Stimulated activated CD8-positive, alpha-beta memory T cell treated with anti-CD3 and anti-CD28 coated beads, Interleukin-4, amount 100 ng/mL, for 24 hours (primary cell): ENCODE measurements at regions not wholly inside any gene's neighbourhood (a gene's known extent, or its start where the extent isn't known, plus 50 kb on each side); places are given as distances from the start of the nearest gene placed in this dataset.

Experiments used
- DNase-seq: peaks from one replicate; pipeline ENCODE4 v3.0.0-alpha.2; 2020; ENCODE audit warnings: low read depth

GRCh38 chr10:42932735-42933447 lies 144.0 kb upstream of the RET start:
- DNase-seq: peak; percentile 46

GRCh38 chr10:42933448-42934340 lies 143.2 kb upstream of the RET start:
- no peak for DNase-seq

- DNase-seq: no peak
Observed at GRCh38 chr10:42934351-42934811, 142.5 kb upstream of the RET start.

GRCh38 chr10:42934842-42935241 lies 142.0 kb upstream of the RET start:
- DNase-seq: no peak

- no peak for DNase-seq
Observed at GRCh38 chr10:42935466-42935865, 141.4 kb upstream of the RET start.

GRCh38 chr10:42936580-42936979 lies 140.3 kb upstream of the RET start:
- no peak for DNase-seq

- DNase-seq: no peak
Observed at GRCh38 chr10:42937048-42937447, 139.8 kb upstream of the RET start.

- no peak for DNase-seq
Observed at GRCh38 chr10:42937649-42938180, 139.2 kb upstream of the RET start.

GRCh38 chr10:42938351-42938750 lies 138.5 kb upstream of the RET start:
- DNase-seq: no peak

GRCh38 chr10:42939237-42939636 lies 137.6 kb upstream of the RET start:
- DNase-seq: no peak

- DNase-seq: no peak
Observed at GRCh38 chr10:42939685-42940366, 137.0 kb upstream of the RET start.

- no peak for DNase-seq
Observed at GRCh38 chr10:42940487-42941294, 136.2 kb upstream of the RET start.

GRCh38 chr10:42941295-42941644 lies 135.6 kb upstream of the RET start:
- DNase-seq: no peak

GRCh38 chr10:42941790-42942189 lies 135.1 kb upstream of the RET start:
- no peak for DNase-seq

GRCh38 chr10:42942279-42942950 lies 134.5 kb upstream of the RET start:
- DNase-seq: no peak

- DNase-seq: no peak
Observed at GRCh38 chr10:42943025-42943818, 133.6 kb upstream of the RET start.

- no peak for DNase-seq
Observed at GRCh38 chr10:42948040-42948439, 128.8 kb upstream of the RET start.

- no peak for DNase-seq
Observed at GRCh38 chr10:42949287-42949686, 127.6 kb upstream of the RET start.

- DNase-seq: no peak
Observed at GRCh38 chr10:42950606-42951485, 126.0 kb upstream of the RET start.
